HepG2 (cell line): ENCODE measurements at regions not wholly inside any gene's neighbourhood (a gene's known extent, or its start where the extent isn't known, plus 50 kb on each side); places are given as distances from the start of the nearest gene placed in this dataset.

Source experiments
- ATAC-seq: fragments of 200-7000 bp; cut with Tn5 transposase; 3 replicates; pipeline ENCODE4 v1.9.1; 2020; ENCODE audit warnings: mild to moderate bottlenecking, moderate library complexity
- BruUV-seq: library from RNA; stranded (reverse); fragments of 400-500 nt; replicated peaks from 2 replicates; lab custom pipeline; 2021; lab: Mats Ljungman, UMichigan
- CTCF ChIA-PET: fragments of 300-600 bp; formaldehyde crosslinking; extraction: SDS; loops from one replicate; lab custom pipeline; 2021; ENCODE audit warnings: low total read pairs, inconsistent platforms, low intra/inter-chr PET ratio; lab: Yijun Ruan, JAX
- POLR2A ChIA-PET: fragments of 350-600 bp; sonication (Branson Sonifier 250); formaldehyde crosslinking; loops from one replicate; lab custom pipeline; 2020; ENCODE audit warnings: antibody characterized with exemption, inconsistent platforms; lab: Yijun Ruan, JAX
- DNase-seq: peaks from one replicate; pipeline ENCODE4 v3.0.0-alpha.2; 2015; ENCODE audit warnings: low spot score
- FAIRE-seq: peaks from 3 replicates; lab custom pipeline; 2011; peaks lifted over from hg19 to GRCh38; lab: Jason Lieb, UNC
- H2AFZ ChIP-seq: one replicate; pipeline ENCODE4 v1.6.1; 2011; ENCODE audit warnings: low read length, inconsistent platforms
- H3K27ac ChIP-seq: fragments of 300-600 bp; 3 replicates; pipeline ENCODE4 v1.8.0; 2011; ENCODE audit warnings: mixed run types, mild to moderate bottlenecking, mixed read lengths, low read length, inconsistent platforms; ENCODE audit not compliant: insufficient read depth; ENCODE audit errors: extremely low read length
- H3K27me3 ChIP-seq, 2 experiments: fragments of 200-600 bp in 1 of 2; 2 replicates in 1 of 2; 3 replicates in 1 of 2; pipeline versions ENCODE4 v1.6.0 to v1.8.0; 2011; ENCODE audit warnings: low read length in 2 of 2, mild to moderate bottlenecking in 2 of 2, moderate library complexity in 2 of 2, inconsistent platforms in 1 of 2; ENCODE audit not compliant: insufficient read depth in 2 of 2, control insufficient read depth in 1 of 2
- H3K36me3 ChIP-seq, 2 experiments: fragments of 200-600 bp in 1 of 2; replicated peaks in 1 of 2; 2 replicates in 1 of 2; 3 replicates in 1 of 2; pipeline versions ENCODE4 v1.5.1 to v1.8.0; 2011; ENCODE audit warnings: low read length in 2 of 2, inconsistent platforms in 1 of 2; ENCODE audit not compliant: insufficient read depth in 2 of 2, control insufficient read depth in 1 of 2
- H3K4me1 ChIP-seq: 2 replicates; pipeline ENCODE4 v1.5.1; 2012; ENCODE audit warnings: low read length, inconsistent platforms; ENCODE audit not compliant: insufficient read depth
- H3K4me2 ChIP-seq: 2 replicates; pipeline ENCODE4 v1.6.0; 2011; ENCODE audit warnings: low read depth, low read length, inconsistent platforms
- H3K4me3 ChIP-seq, 3 experiments: fragments of 200-600 bp in 1 of 3; sonication (generic), shearing (Covaris generic) in 1 of 3; replicated peaks in 1 of 3; 2 replicates each; pipeline ENCODE4 v1.5.1; 2011 to 2016; ENCODE audit warnings: low read length in 3 of 3, inconsistent platforms in 2 of 3, low read depth in 2 of 3, mild to moderate bottlenecking in 2 of 3, control low read depth in 1 of 3, mixed read lengths in 1 of 3; ENCODE audit not compliant: insufficient read depth in 1 of 3
- H3K79me2 ChIP-seq: one replicate; pipeline ENCODE4 v1.6.1; 2011; ENCODE audit warnings: low read length, inconsistent platforms; ENCODE audit not compliant: insufficient read depth
- H3K9ac ChIP-seq: 2 replicates; pipeline ENCODE4 v1.6.0; 2011; ENCODE audit warnings: mild to moderate bottlenecking, low read depth, low read length, inconsistent platforms; ENCODE audit not compliant: insufficient read depth
- H3K9me3 ChIP-seq: 2 replicates; pipeline ENCODE4 v1.5.1; 2012; ENCODE audit warnings: mild to moderate bottlenecking, low read length
- H4K20me1 ChIP-seq: 2 replicates; pipeline ENCODE4 v1.6.0; 2011; ENCODE audit warnings: inconsistent platforms, mild to moderate bottlenecking, low read length, moderate library complexity; ENCODE audit not compliant: insufficient read depth
- ATF2 ChIP-seq: sonication (generic); formaldehyde crosslinking; IDR thresholded peaks from 2 replicates; pipeline ENCODE4 v1.4.0; 2020; ENCODE audit warnings: missing genetic modification reagents
- BCL3 ChIP-seq: sonication (generic); formaldehyde crosslinking; IDR thresholded peaks from 2 replicates; pipeline ENCODE4 v1.5.1; 2020; ENCODE audit warnings: mild to moderate bottlenecking, missing genetic modification reagents, moderate library complexity
- BCL6 ChIP-seq: IDR thresholded peaks from 2 replicates; pipeline ENCODE4 v1.6.1; 2016; ENCODE audit warnings: missing genetic modification reagents, missing compliant biosample characterization
- CENPBD1 ChIP-seq: sonication (generic); formaldehyde crosslinking; IDR thresholded peaks from 2 replicates; pipeline ENCODE4 v1.8.0; 2022; ENCODE audit warnings: missing genetic modification reagents, low read depth, mild to moderate bottlenecking, borderline replicate concordance
- FOXP4 ChIP-seq: sonication (generic); formaldehyde crosslinking; IDR thresholded peaks from 2 replicates; pipeline ENCODE4 v1.4.0; 2020; ENCODE audit warnings: missing genetic modification reagents
- HNRNPL ChIP-seq: fragments of 200-400 bp; formaldehyde crosslinking; IDR thresholded peaks from 2 replicates; pipeline ENCODE4 v1.6.1; 2017; ENCODE audit warnings: mild to moderate bottlenecking, low read depth, low read length
- MAFF ChIP-seq: IDR thresholded peaks from 2 replicates; pipeline ENCODE4 v1.6.1; 2011; ENCODE audit warnings: low read depth, low read length, improper control_type of control experiment
- MEIS1 ChIP-seq: sonication (generic); formaldehyde crosslinking; IDR thresholded peaks from 2 replicates; pipeline ENCODE4 v1.9.0; 2021; ENCODE audit warnings: mild to moderate bottlenecking, missing genetic modification reagents, moderate library complexity, borderline replicate concordance
- NPAS2 ChIP-seq: sonication (generic); formaldehyde crosslinking; IDR thresholded peaks from 2 replicates; pipeline ENCODE4 v1.8.0; 2022; ENCODE audit warnings: mild to moderate bottlenecking, missing genetic modification reagents, borderline replicate concordance
- RNF219 ChIP-seq: sonication (generic); formaldehyde crosslinking; IDR thresholded peaks from 2 replicates; pipeline ENCODE4 v1.5.0; 2020; ENCODE audit warnings: mild to moderate bottlenecking, missing genetic modification reagents
- TOE1 ChIP-seq: sonication (generic); formaldehyde crosslinking; IDR thresholded peaks from 2 replicates; pipeline ENCODE4 v1.4.0; 2020; ENCODE audit warnings: mild to moderate bottlenecking, missing genetic modification reagents
- ZBTB1 ChIP-seq: sonication (generic); formaldehyde crosslinking; IDR thresholded peaks from 2 replicates; pipeline ENCODE4 v1.4.0; 2020; ENCODE audit warnings: missing genetic modification reagents, borderline replicate concordance
- ZFP36L2 ChIP-seq: sonication (generic); formaldehyde crosslinking; IDR thresholded peaks from 2 replicates; pipeline ENCODE4 v1.4.0; 2020; ENCODE audit warnings: missing genetic modification reagents
- ZNF501 ChIP-seq: sonication (generic); formaldehyde crosslinking; IDR thresholded peaks from 2 replicates; pipeline ENCODE4 v1.5.1; 2020; ENCODE audit warnings: mild to moderate bottlenecking, moderate library complexity, missing genetic modification reagents
- ZNF558 ChIP-seq: sonication (generic); formaldehyde crosslinking; IDR thresholded peaks from 2 replicates; pipeline ENCODE4 v1.9.0; 2022; ENCODE audit warnings: mild to moderate bottlenecking, missing genetic modification reagents, borderline replicate concordance
- ZNF619 ChIP-seq: sonication (generic); formaldehyde crosslinking; IDR thresholded peaks from 2 replicates; pipeline ENCODE4 v1.4.0; 2020; ENCODE audit warnings: mild to moderate bottlenecking, missing genetic modification reagents
- ZNF672 ChIP-seq: sonication (generic); formaldehyde crosslinking; IDR thresholded peaks from 2 replicates; pipeline ENCODE4 v1.8.1; 2022; ENCODE audit warnings: missing genetic modification reagents
- WGBS: methylation state at CpG from one replicate; pipeline ENCODE4 v1.1.6; 2017; ENCODE audit warnings: low lambda C conversion rate; 5-methylcytosine and 5-hydroxymethylcytosine counted together
- in situ Hi-C: cut with HindIII; loops from 2 replicates; pipeline ENCODE4 v1.10.0; 2017; ENCODE audit warnings: low pct_unique_long_range_greater_than_20kb; ENCODE audit not compliant: extremely low pct_ligation_motif_present
- intact Hi-C: fragments of 100-400 bp; cut with micrococcal nuclease; formaldehyde crosslinking; loops from one replicate; pipeline ENCODE4 v1.10.0; 2022; ENCODE audit not compliant: unreplicated experiment

GRCh38 chr11:23318670-23319069 is 458.4 kb upstream of the CCDC179 start:
- ChIA-PET CTCF (no interaction called here), POLR2A (no interaction called here)
- intact Hi-C loops, result no loop called here
- no peaks in the 10 kb centered on the region for H3K27me3 ChIP-seq
- no peaks in the 10 kb centered on the region for H3K4me1 ChIP-seq
- FAIRE-seq (no peak), DNase-seq (no peak), ATAC-seq (no peak)
- TF ChIP-seq ZNF619, result no peak
- TF ChIP-seq NPAS2 (CRISPR knock-in tag), result no peak
- TF ChIP-seq MAFF, result no peak
- TF ChIP-seq ATF2 (CRISPR knock-in tag), result no peak
- TF ChIP-seq MEIS1, result no peak
- TF ChIP-seq HNRNPL, result no peak
- TF ChIP-seq ZNF558 (CRISPR knock-in tag), result no peak
- TF ChIP-seq ZFP36L2 (CRISPR knock-in tag), result no peak
- TF ChIP-seq TOE1, result no peak
- no peak for TF ChIP-seq ZNF672 (CRISPR knock-in tag)
- no peak for TF ChIP-seq BCL6 (CRISPR knock-in tag)
- TF ChIP-seq FOXP4 (CRISPR knock-in tag), result no peak
- no peak for TF ChIP-seq ZBTB1 (CRISPR knock-in tag)
- no peak for TF ChIP-seq RNF219 (CRISPR knock-in tag)
- no peak for TF ChIP-seq ZNF501
- no peak for TF ChIP-seq BCL3 (CRISPR knock-in tag)
- TF ChIP-seq CENPBD1 (CRISPR knock-in tag), result no peak
- H3K36me3 ChIP-seq, result no peaks in the 10 kb centered on the region
- BruUV-seq, result no TSS peak
- no peaks in the 10 kb centered on the region for H4K20me1 ChIP-seq
- no peaks in the 10 kb centered on the region for H3K79me2 ChIP-seq
- H3K4me3 ChIP-seq, result no peak overlapping the region
- no peak overlapping the region for H3K9ac ChIP-seq
- H3K4me2 ChIP-seq, result no peak overlapping the region
- H3K9me3 ChIP-seq, result peaks cover 22% of the 10 kb centered on the region
- H2AFZ ChIP-seq, result no peak overlapping the region
- in situ Hi-C loops, result no loop called here
- 0% methylated on average over 1 of the region's 1 CpG for WGBS
- H3K27ac ChIP-seq, result no peak overlapping the region
